ENCODE measurements at regions not wholly inside any gene's neighbourhood (a gene's known extent, or its start where the extent isn't known, plus 50 kb on each side); places are given as distances from the start of the nearest gene placed in this dataset.

- no peaks in the 10 kb centered on the region for H3K36me3 ChIP-seq (ENCODE audit: insufficient read depth, low read length)
- no peaks in the 10 kb centered on the region for H3K4me1 ChIP-seq (ENCODE audit: insufficient read depth, low read length)
- peaks cover 39% of the 10 kb centered on the region for H3K27me3 ChIP-seq (ENCODE audit: insufficient read depth, low read length)
- no peak overlapping the region for H3K27ac ChIP-seq (ENCODE audit: low read depth, low read length)
- no peaks in the 10 kb centered on the region for H3K9me3 ChIP-seq (ENCODE audit: insufficient read depth, low read depth, low read length)
- WGBS: 37% methylated on average over 3 of the region's 4 CpGs
- H3K4me3 ChIP-seq (ENCODE audit: low read length): no peak overlapping the region
- no peak overlapping the region for H3K9ac ChIP-seq (ENCODE audit: low read depth, low read length)
Observed at GRCh38 chrX:107502316-107502715, 52.9 kb downstream of the FRMPD3 start.

- no peaks in the 10 kb centered on the region for H3K9me3 ChIP-seq (ENCODE audit: insufficient read depth, low read depth, low read length)
- H3K27me3 ChIP-seq (ENCODE audit: insufficient read depth, low read length): peaks cover 56% of the 10 kb centered on the region
- H3K9ac ChIP-seq (ENCODE audit: low read depth, low read length): no peak overlapping the region
- H3K27ac ChIP-seq (ENCODE audit: low read depth, low read length): no peak overlapping the region
- no peaks in the 10 kb centered on the region for H3K4me1 ChIP-seq (ENCODE audit: insufficient read depth, low read length)
- no peak overlapping the region for H3K4me3 ChIP-seq (ENCODE audit: low read length)
- 90% methylated on average over 4 of the region's 4 CpGs for WGBS
- no peaks in the 10 kb centered on the region for H3K36me3 ChIP-seq (ENCODE audit: insufficient read depth, low read length)
Observed at GRCh38 chrX:107504006-107504405, 54.6 kb downstream of the FRMPD3 start.

GRCh38 chrX:107505223-107505622 lies 55.8 kb downstream of the FRMPD3 start:
- no peaks in the 10 kb centered on the region for H3K9me3 ChIP-seq (ENCODE audit: insufficient read depth, low read depth, low read length)
- no peaks in the 10 kb centered on the region for H3K4me1 ChIP-seq (ENCODE audit: insufficient read depth, low read length)
- H3K27ac ChIP-seq (ENCODE audit: low read depth, low read length): no peak overlapping the region
- no peaks in the 10 kb centered on the region for H3K36me3 ChIP-seq (ENCODE audit: insufficient read depth, low read length)
- H3K9ac ChIP-seq (ENCODE audit: low read depth, low read length): no peak overlapping the region
- 80% methylated on average over 2 of the region's 2 CpGs for WGBS
- H3K4me3 ChIP-seq (ENCODE audit: low read length): no peak overlapping the region
- peaks cover 62% of the 10 kb centered on the region for H3K27me3 ChIP-seq (ENCODE audit: insufficient read depth, low read length)

- Histone ChIP-seq H3K27me3 (ENCODE audit: insufficient read depth, low read length) (peaks cover 62% of the 10 kb centered on the region), H3K4me1 (ENCODE audit: insufficient read depth, low read length) (no peaks in the 10 kb centered on the region), H3K9me3 (ENCODE audit: insufficient read depth, low read depth, low read length) (no peaks in the 10 kb centered on the region), H3K4me3 (ENCODE audit: low read length) (peak overlapping the region; percentile 47), H3K9ac (ENCODE audit: low read depth, low read length) (no peak overlapping the region), H3K27ac (ENCODE audit: low read depth, low read length) (no peak overlapping the region), H3K36me3 (ENCODE audit: insufficient read depth, low read length) (no peaks in the 10 kb centered on the region)
- WGBS: 17% methylated on average over 27 of the region's 29 CpGs
Observed at GRCh38 chrX:107506596-107507031, 57.2 kb downstream of the FRMPD3 start.

- Histone ChIP-seq H3K36me3 (ENCODE audit: insufficient read depth, low read length) (no peaks in the 10 kb centered on the region), H3K9ac (ENCODE audit: low read depth, low read length) (no peak overlapping the region), H3K4me1 (ENCODE audit: insufficient read depth, low read length) (no peaks in the 10 kb centered on the region), H3K4me3 (ENCODE audit: low read length) (peak overlapping the region; percentile 47), H3K27ac (ENCODE audit: low read depth, low read length) (no peak overlapping the region), H3K27me3 (ENCODE audit: insufficient read depth, low read length) (peaks cover 62% of the 10 kb centered on the region), H3K9me3 (ENCODE audit: insufficient read depth, low read depth, low read length) (no peaks in the 10 kb centered on the region)
- WGBS: 10% methylated on average over 45 of the region's 45 CpGs
Observed at GRCh38 chrX:107507093-107507743, 57.8 kb downstream of the FRMPD3 start.

GRCh38 chrX:107507744-107508117 lies 58.3 kb downstream of the FRMPD3 start:
- Histone ChIP-seq H3K4me3 (ENCODE audit: low read length) (peak overlapping the region; percentile 47; the same call in 1 of the 2 replicates), H3K36me3 (ENCODE audit: insufficient read depth, low read length) (no peaks in the 10 kb centered on the region), H3K27ac (ENCODE audit: low read depth, low read length) (no peak overlapping the region), H3K27me3 (ENCODE audit: insufficient read depth, low read length) (peaks cover 62% of the 10 kb centered on the region), H3K9me3 (ENCODE audit: insufficient read depth, low read depth, low read length) (no peaks in the 10 kb centered on the region), H3K4me1 (ENCODE audit: insufficient read depth, low read length) (no peaks in the 10 kb centered on the region), H3K9ac (ENCODE audit: low read depth, low read length) (no peak overlapping the region)
- WGBS: 50% methylated on average over 2 of the region's 3 CpGs

GRCh38 chrX:107508925-107509324 lies 59.5 kb downstream of the FRMPD3 start:
- no peak overlapping the region for H3K27ac ChIP-seq (ENCODE audit: low read depth, low read length)
- H3K36me3 ChIP-seq (ENCODE audit: insufficient read depth, low read length): no peaks in the 10 kb centered on the region
- no peaks in the 10 kb centered on the region for H3K9me3 ChIP-seq (ENCODE audit: insufficient read depth, low read depth, low read length)
- peaks cover 56% of the 10 kb centered on the region for H3K27me3 ChIP-seq (ENCODE audit: insufficient read depth, low read length)
- 93% methylated on average over 3 of the region's 3 CpGs for WGBS
- H3K4me1 ChIP-seq (ENCODE audit: insufficient read depth, low read length): no peaks in the 10 kb centered on the region
- H3K4me3 ChIP-seq (ENCODE audit: low read length): no peak overlapping the region
- no peak overlapping the region for H3K9ac ChIP-seq (ENCODE audit: low read depth, low read length)

- Histone ChIP-seq H3K9me3 (ENCODE audit: insufficient read depth, low read depth, low read length) (no peaks in the 10 kb centered on the region), H3K4me1 (ENCODE audit: insufficient read depth, low read length) (no peaks in the 10 kb centered on the region), H3K4me3 (ENCODE audit: low read length) (no peak overlapping the region), H3K27me3 (ENCODE audit: insufficient read depth, low read length) (no peaks in the 10 kb centered on the region; the same call in 1 of the 2 replicates), H3K27ac (ENCODE audit: low read depth, low read length) (no peak overlapping the region), H3K9ac (ENCODE audit: low read depth, low read length) (no peak overlapping the region), H3K36me3 (ENCODE audit: insufficient read depth, low read length) (no peaks in the 10 kb centered on the region)
- 79% methylated on average over 2 of the region's 2 CpGs for WGBS
Observed at GRCh38 chrX:107514944-107515343, 65.5 kb downstream of the FRMPD3 start.

- no peaks in the 10 kb centered on the region for H3K9me3 ChIP-seq (ENCODE audit: insufficient read depth, low read depth, low read length)
- H3K27ac ChIP-seq (ENCODE audit: low read depth, low read length): no peak overlapping the region
- WGBS: 92% methylated on average over 14 of the region's 14 CpGs
- no peaks in the 10 kb centered on the region for H3K4me1 ChIP-seq (ENCODE audit: insufficient read depth, low read length)
- H3K4me3 ChIP-seq (ENCODE audit: low read length): no peak overlapping the region
- H3K9ac ChIP-seq (ENCODE audit: low read depth, low read length): no peak overlapping the region
- no peaks in the 10 kb centered on the region for H3K36me3 ChIP-seq (ENCODE audit: insufficient read depth, low read length)
- H3K27me3 ChIP-seq (ENCODE audit: insufficient read depth, low read length): no peaks in the 10 kb centered on the region
Observed at GRCh38 chrX:107521877-107522586, 72.6 kb downstream of the FRMPD3 start.

GRCh38 chrX:107522901-107523300 lies 73.4 kb downstream of the FRMPD3 start:
- 86% methylated on average over 2 of the region's 2 CpGs for WGBS
- no peaks in the 10 kb centered on the region for H3K27me3 ChIP-seq (ENCODE audit: insufficient read depth, low read length)

GRCh38 chrX:107526141-107526540 lies 76.7 kb downstream of the FRMPD3 start:
- no peaks in the 10 kb centered on the region for H3K27me3 ChIP-seq (ENCODE audit: insufficient read depth, low read length)

More at GRCh38 chrX:107522901-107523300, 73.4 kb downstream of the FRMPD3 start:
- Histone ChIP-seq H3K9ac (ENCODE audit: low read depth, low read length) (no peak overlapping the region), H3K9me3 (ENCODE audit: insufficient read depth, low read depth, low read length) (no peaks in the 10 kb centered on the region), H3K4me3 (ENCODE audit: low read length) (no peak overlapping the region), H3K36me3 (ENCODE audit: insufficient read depth, low read length) (no peaks in the 10 kb centered on the region), H3K27ac (ENCODE audit: low read depth, low read length) (no peak overlapping the region), H3K4me1 (ENCODE audit: insufficient read depth, low read length) (no peaks in the 10 kb centered on the region)

More at GRCh38 chrX:107526141-107526540, 76.7 kb downstream of the FRMPD3 start:
- no peaks in the 10 kb centered on the region for H3K36me3 ChIP-seq (ENCODE audit: insufficient read depth, low read length)
- WGBS: 100% methylated on average over 3 of the region's 3 CpGs
- H3K9me3 ChIP-seq (ENCODE audit: insufficient read depth, low read depth, low read length): no peaks in the 10 kb centered on the region
- H3K4me3 ChIP-seq (ENCODE audit: low read length): no peak overlapping the region
- no peak overlapping the region for H3K9ac ChIP-seq (ENCODE audit: low read depth, low read length)
- H3K27ac ChIP-seq (ENCODE audit: low read depth, low read length): no peak overlapping the region
- H3K4me1 ChIP-seq (ENCODE audit: insufficient read depth, low read length): no peaks in the 10 kb centered on the region

Measured in HUES64 (cell line).